Mucosa of descending colon (tissue), 3 donors: ENCODE measurements at regions not wholly inside any gene's neighbourhood (a gene's known extent, or its start where the extent isn't known, plus 50 kb on each side); places are given as distances from the start of the nearest gene placed in this dataset.
"Not testable (repeated sequence)": the region's sequence is repeated elsewhere in the genome, so short reads cannot be mapped to it uniquely, and the experiment has no call there.

Source experiments
- ATAC-seq: fragments of 200-7000 bp; cut with Tn5 transposase; one replicate; pipeline ENCODE4 v1.9.1; 2020; ENCODE audit warnings: mild to moderate bottlenecking, moderate library complexity
- DNase-seq, 3 donors: peaks; one replicate each; pipeline ENCODE4 v3.0.0-alpha.2; 2020
- H3K36me3 ChIP-seq: fragments of 200-600 bp; one replicate; pipeline ENCODE4 v1.8.0; 2021; ENCODE audit warnings: low read depth, mild to moderate bottlenecking
- H3K4me1 ChIP-seq: fragments of 200-600 bp; one replicate; pipeline ENCODE4 v1.8.0; 2021; ENCODE audit warnings: low read depth, mild to moderate bottlenecking
- H3K4me3 ChIP-seq: fragments of 200-600 bp; one replicate; pipeline ENCODE4 v1.8.0; 2021; ENCODE audit warnings: mild to moderate bottlenecking
- H3K9me3 ChIP-seq: fragments of 200-600 bp; one replicate; pipeline ENCODE4 v1.8.0; 2021; ENCODE audit warnings: mild to moderate bottlenecking
- intact Hi-C, 2 donors: fragments of 100-400 bp; cut with DNase I in 1 of 2; cut with micrococcal nuclease in 1 of 2; formaldehyde crosslinking; loops; one replicate each; pipeline versions ENCODE4 v1.11.0 to v1.11.1; 2022; cut with DNase I, micrococcal nuclease
- TF ChIP-seq, protein P1 (sequence below): fragments of 200-600 bp; IDR thresholded peaks from one replicate; pipeline ENCODE4 v1.8.0; 2022; ENCODE audit warnings: antibody characterized with exemption, mild to moderate bottlenecking
- donor health status: DM: no; HTN: no; CAD: no; lungs with moderate emphysema.
- donor health status: DM: no; HTN: no; CAD: no.
- donor health status: DM: no; HTN: yes; CAD: no.

DNA sequence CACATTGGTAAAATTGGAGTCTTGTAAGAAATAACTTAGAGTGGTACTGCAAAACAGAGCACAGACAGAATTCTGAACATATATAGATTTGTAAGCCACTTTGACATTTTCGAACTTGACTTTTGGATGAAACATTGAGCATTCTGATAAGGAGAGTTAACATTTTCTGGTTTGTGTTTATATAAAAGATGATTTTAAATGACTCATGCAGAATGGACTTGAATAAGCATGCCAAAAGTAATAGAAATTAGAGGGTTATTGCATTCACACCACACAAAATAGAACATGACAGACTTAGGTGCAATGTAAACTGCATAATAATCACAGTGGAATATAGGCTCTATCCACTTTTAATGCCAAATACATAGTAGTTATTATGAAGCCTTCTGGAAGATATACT, 507.0 kb downstream of the DACH1 start:
- TF ChIP-seq, protein P1, sequence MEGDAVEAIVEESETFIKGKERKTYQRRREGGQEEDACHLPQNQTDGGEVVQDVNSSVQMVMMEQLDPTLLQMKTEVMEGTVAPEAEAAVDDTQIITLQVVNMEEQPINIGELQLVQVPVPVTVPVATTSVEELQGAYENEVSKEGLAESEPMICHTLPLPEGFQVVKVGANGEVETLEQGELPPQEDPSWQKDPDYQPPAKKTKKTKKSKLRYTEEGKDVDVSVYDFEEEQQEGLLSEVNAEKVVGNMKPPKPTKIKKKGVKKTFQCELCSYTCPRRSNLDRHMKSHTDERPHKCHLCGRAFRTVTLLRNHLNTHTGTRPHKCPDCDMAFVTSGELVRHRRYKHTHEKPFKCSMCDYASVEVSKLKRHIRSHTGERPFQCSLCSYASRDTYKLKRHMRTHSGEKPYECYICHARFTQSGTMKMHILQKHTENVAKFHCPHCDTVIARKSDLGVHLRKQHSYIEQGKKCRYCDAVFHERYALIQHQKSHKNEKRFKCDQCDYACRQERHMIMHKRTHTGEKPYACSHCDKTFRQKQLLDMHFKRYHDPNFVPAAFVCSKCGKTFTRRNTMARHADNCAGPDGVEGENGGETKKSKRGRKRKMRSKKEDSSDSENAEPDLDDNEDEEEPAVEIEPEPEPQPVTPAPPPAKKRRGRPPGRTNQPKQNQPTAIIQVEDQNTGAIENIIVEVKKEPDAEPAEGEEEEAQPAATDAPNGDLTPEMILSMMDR = no peak
- intact Hi-C loops = no loop called here
- H3K36me3 ChIP-seq = no peaks in the 10 kb centered on the region
- no peaks in the 10 kb centered on the region for H3K9me3 ChIP-seq
- H3K4me3 ChIP-seq = no peak overlapping the region
- no peak for ATAC-seq
- DNase-seq = no peak
- H3K4me1 ChIP-seq = no peaks in the 10 kb centered on the region

DNA sequence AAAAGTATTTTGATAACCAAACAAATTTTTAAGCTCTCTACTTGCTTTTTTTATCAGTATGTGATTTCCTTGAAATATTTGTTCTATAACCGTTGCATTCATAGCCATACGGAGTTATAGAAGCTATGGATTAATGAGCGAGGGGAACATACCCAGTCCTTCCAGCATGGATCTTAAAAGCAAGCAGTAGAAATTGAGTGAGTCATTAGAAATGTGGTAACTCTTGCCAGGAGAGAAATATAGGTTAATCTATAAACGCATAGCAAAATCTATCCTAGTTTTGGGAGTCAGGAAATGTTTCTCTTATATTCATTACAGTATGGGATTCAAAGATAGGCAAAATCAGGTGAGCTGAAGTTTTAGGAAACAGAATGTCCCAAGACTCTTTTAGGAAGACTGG, 507.4 kb downstream of the DACH1 start:
- Histone ChIP-seq H3K4me1 (no peaks in the 10 kb centered on the region), H3K9me3 (no peaks in the 10 kb centered on the region), H3K36me3 (no peaks in the 10 kb centered on the region), H3K4me3 (no peak overlapping the region)
- TF ChIP-seq, protein P1 = no peak
- ATAC-seq (no peak), DNase-seq (no peak)
- intact Hi-C loops = no loop called here

DNA sequence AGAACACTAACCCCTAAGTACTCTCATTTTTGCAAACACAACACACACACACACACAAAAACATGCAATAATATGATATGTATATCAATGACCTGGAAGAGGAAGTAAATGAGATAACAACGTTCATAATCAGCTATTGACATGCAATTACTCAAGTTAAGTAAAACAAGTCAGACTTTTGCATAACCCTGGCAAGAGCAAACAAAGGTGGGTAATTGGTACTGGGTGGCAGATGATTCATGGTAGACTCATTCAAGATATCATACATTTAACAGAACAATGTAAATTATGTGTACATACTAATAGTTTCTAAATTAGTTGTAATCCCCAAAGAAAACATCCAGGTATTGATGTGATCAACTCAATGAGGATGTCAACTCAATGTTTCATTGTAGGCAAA, 508.8 kb downstream of the DACH1 start:
- H3K36me3 ChIP-seq = no peaks in the 10 kb centered on the region
- H3K4me1 ChIP-seq = no peaks in the 10 kb centered on the region
- intact Hi-C loops = no loop called here
- TF ChIP-seq, protein P1 = no peak
- ATAC-seq (no peak), DNase-seq (no peak)
- H3K9me3 ChIP-seq = no peaks in the 10 kb centered on the region
- H3K4me3 ChIP-seq = no peak overlapping the region

DNA sequence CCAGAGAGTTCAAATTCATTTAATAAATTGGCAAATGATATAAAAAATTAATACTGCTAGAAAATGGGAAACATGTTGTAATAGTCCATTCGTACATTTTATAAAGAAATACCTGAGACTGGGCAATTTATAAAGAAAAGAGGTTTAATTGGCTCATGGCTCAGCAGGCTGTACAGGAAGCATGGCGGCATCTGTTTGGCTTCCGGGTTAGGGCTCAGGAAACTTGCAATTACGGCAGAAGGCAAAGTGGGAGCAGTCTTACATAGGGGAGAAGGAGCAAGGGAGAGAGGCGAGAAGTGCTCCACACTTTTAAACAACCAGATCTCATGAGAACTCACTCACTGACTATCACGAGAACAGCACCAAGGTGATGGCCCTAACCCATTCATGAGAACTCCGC, 512.0 kb downstream of the DACH1 start:
- DNase-seq (no peak), ATAC-seq (no peak)
- H3K36me3 ChIP-seq = no peaks in the 10 kb centered on the region
- no peak overlapping the region for H3K4me3 ChIP-seq
- H3K9me3 ChIP-seq = no peaks in the 10 kb centered on the region
- no peaks in the 10 kb centered on the region for H3K4me1 ChIP-seq
- TF ChIP-seq, protein P1 = no peak
- intact Hi-C loops = no loop called here

DNA sequence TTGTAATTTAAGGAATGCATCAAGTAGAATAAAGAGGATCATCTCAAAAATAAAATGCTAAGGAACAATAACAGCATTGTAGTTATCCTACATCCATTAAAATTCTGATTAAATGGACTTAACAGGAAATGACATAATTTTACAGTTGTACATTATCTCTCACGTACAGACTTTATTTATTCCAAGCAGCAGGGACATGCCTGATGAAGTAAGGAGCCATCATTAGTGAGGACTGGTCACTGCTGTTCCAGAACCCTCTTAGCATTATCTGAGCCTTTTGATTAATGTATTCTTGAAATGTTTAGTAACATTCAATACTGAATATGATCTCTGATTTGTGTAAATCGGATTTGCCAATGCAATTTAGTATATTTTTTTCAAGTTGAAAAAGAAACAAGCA, 516.1 kb downstream of the DACH1 start:
- ATAC-seq (no peak), DNase-seq (no peak)
- no peaks in the 10 kb centered on the region for H3K9me3 ChIP-seq
- intact Hi-C loops = no loop called here
- H3K4me1 ChIP-seq = no peaks in the 10 kb centered on the region
- TF ChIP-seq, protein P1 = no peak
- H3K4me3 ChIP-seq = no peak overlapping the region
- no peaks in the 10 kb centered on the region for H3K36me3 ChIP-seq

DNA sequence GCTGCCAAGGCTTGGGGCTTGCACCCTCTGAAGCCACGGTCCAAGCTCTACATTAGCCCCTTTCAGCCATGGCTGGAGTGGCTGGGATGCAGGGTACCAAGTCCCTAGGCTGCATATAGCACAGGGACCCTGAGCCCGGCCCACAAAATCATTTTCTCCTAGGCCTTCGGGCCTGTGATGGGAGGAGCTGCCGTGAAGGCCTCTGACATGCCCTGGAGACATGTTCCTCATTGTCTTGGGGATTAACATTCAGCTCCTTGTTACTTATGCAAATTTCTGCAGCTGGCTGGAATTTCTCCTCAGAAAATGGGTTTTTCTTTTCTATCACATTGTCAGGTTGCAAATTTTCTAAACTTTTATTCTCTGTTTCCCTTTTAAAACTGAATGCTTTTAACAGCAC, 521.1 kb downstream of the DACH1 start:
- ATAC-seq, H3K9me3 ChIP-seq, H3K4me1 ChIP-seq, intact Hi-C loops, H3K36me3 ChIP-seq, H3K4me3 ChIP-seq, DNase-seq: not testable (repeated sequence)
